DOHH2 (cell line): ENCODE measurements at regions not wholly inside any gene's neighbourhood (a gene's known extent, or its start where the extent isn't known, plus 50 kb on each side); places are given as distances from the start of the nearest gene placed in this dataset.

Experiments used
- H3F3A ChIP-seq: fragments of 200-600 bp; sonication (generic), shearing (Covaris generic); 2 replicates; pipeline ENCODE4 v1.6.0; 2016; ENCODE audit warnings: antibody characterized with exemption, mild to moderate bottlenecking; ENCODE audit not compliant: control insufficient read depth, insufficient read depth
- H3K27ac ChIP-seq: fragments of 200-600 bp; sonication (generic); 2 replicates; pipeline ENCODE4 v1.5.1; 2014; ENCODE audit warnings: low read depth, mild to moderate bottlenecking, low read length, moderate library complexity
- H3K27me3 ChIP-seq: fragments of 200-600 bp; sonication (generic); 2 replicates; pipeline ENCODE4 v1.6.1; 2014; ENCODE audit warnings: mild to moderate bottlenecking, low read length, mixed read lengths; ENCODE audit not compliant: control insufficient read depth
- H3K36me3 ChIP-seq: fragments of 200-600 bp; sonication (generic); 2 replicates; pipeline ENCODE4 v1.6.1; 2014; ENCODE audit warnings: mild to moderate bottlenecking, low read length, moderate library complexity, mixed read lengths; ENCODE audit not compliant: control insufficient read depth
- H3K4me1 ChIP-seq: fragments of 200-600 bp; sonication (generic); 2 replicates; pipeline ENCODE4 v1.6.1; 2014; ENCODE audit warnings: mild to moderate bottlenecking, low read length, mixed read lengths; ENCODE audit not compliant: control insufficient read depth
- H3K4me2 ChIP-seq: fragments of 200-600 bp; sonication (generic); 2 replicates; pipeline ENCODE4 v1.6.0; 2014; ENCODE audit warnings: mild to moderate bottlenecking, low read length, moderate library complexity
- H3K4me3 ChIP-seq: fragments of 200-600 bp; sonication (generic); 2 replicates; pipeline ENCODE4 v1.5.1; 2014; ENCODE audit warnings: mild to moderate bottlenecking, low read length, mixed read lengths
- H3K79me2 ChIP-seq: fragments of 200-600 bp; sonication (generic); 2 replicates; pipeline ENCODE4 v1.6.1; 2014; ENCODE audit warnings: mild to moderate bottlenecking, low read length, mixed read lengths; ENCODE audit not compliant: control insufficient read depth
- H3K9me2 ChIP-seq: fragments of 200-600 bp; sonication (generic); replicated peaks from 2 replicates; pipeline ENCODE4 v1.6.1; 2014; ENCODE audit warnings: mild to moderate bottlenecking, low read length, mixed read lengths; ENCODE audit not compliant: control insufficient read depth
- H3K9me3 ChIP-seq: fragments of 200-600 bp; sonication (generic); 2 replicates; pipeline ENCODE4 v1.6.1; 2014; ENCODE audit warnings: antibody characterized with exemption, low read length, mixed read lengths; ENCODE audit not compliant: control insufficient read depth, insufficient read depth
- H4K20me1 ChIP-seq: fragments of 200-600 bp; sonication (generic); 2 replicates; pipeline ENCODE4 v1.6.0; 2014; ENCODE audit warnings: low read depth, mild to moderate bottlenecking, antibody characterized with exemption, low read length, moderate library complexity; ENCODE audit not compliant: control insufficient read depth, insufficient read depth
- CTCF ChIP-seq: fragments of 200-600 bp; sonication (generic); IDR thresholded peaks from one replicate; pipeline ENCODE4 v1.5.1; 2014; ENCODE audit warnings: antibody characterized with exemption, mild to moderate bottlenecking, low read depth, low read length; ENCODE audit not compliant: poor library complexity, severe bottlenecking
- EZH2phosphoT487 ChIP-seq: fragments of 200-600 bp; sonication (generic); IDR thresholded peaks from 2 replicates; pipeline ENCODE4 v1.6.1; 2017; ENCODE audit warnings: borderline replicate concordance, mild to moderate bottlenecking, antibody characterized with exemption, low read length, moderate library complexity, mixed read lengths

DNA sequence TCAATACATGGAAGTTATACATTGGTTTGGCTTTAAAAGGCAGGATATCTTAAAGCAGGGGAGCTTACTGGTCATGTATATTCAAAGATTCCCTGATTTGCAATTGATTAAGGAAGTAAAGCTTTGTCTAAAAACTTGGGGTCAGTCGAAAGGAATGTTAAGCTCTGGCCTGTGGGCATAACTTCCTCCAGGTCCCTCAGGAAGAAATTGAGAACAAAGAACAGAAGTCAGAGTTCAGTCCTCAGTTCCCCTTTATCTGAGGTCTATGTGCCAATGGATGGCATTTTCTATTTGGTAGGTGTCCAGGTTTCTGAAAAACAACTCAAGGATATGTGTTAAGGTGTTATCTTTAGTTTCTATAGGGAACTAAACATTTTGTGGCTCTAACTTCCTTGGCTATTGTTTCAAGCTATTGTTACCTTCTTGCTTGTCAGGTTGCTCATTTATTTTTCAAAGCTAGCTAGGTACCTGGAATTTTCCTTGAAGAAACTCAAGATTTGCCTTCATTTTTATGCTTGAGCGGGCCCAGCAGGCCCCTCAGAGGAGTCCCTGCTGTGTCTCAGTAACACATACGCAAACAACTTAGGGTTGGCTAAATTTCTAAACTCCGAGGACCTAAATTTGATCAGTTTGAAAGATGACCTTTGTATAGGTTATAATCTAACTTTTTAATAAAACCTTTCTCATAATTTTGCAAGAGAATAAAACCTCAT is 135.0 kb upstream of the UBE2E2 start:
- no peaks in the 10 kb centered on the region for H3K79me2 ChIP-seq
- H3K27me3 ChIP-seq: no peaks in the 10 kb centered on the region
- H3F3A ChIP-seq: no peaks in the 10 kb centered on the region
- H3K9me3 ChIP-seq: no peaks in the 10 kb centered on the region
- H3K27ac ChIP-seq: no peak overlapping the region
- H3K4me1 ChIP-seq: peaks cover 7% of the 10 kb centered on the region
- H3K36me3 ChIP-seq: no peaks in the 10 kb centered on the region
- H3K4me2 ChIP-seq: no peak overlapping the region
- H3K9me2 ChIP-seq: no peaks in the 10 kb centered on the region
- no peak overlapping the region for H3K4me3 ChIP-seq
- TF ChIP-seq EZH2phosphoT487 (no peak), CTCF (no peak)
- H4K20me1 ChIP-seq: no peaks in the 10 kb centered on the region

- H3K27ac ChIP-seq: no peak overlapping the region
- no peaks in the 10 kb centered on the region for H3F3A ChIP-seq
- H3K9me3 ChIP-seq: no peaks in the 10 kb centered on the region
- H3K4me3 ChIP-seq: no peak overlapping the region
- TF ChIP-seq EZH2phosphoT487 (no peak), CTCF (no peak)
- H3K4me1 ChIP-seq: peaks cover 7% of the 10 kb centered on the region
- no peaks in the 10 kb centered on the region for H3K9me2 ChIP-seq
- no peak overlapping the region for H3K4me2 ChIP-seq
- H3K27me3 ChIP-seq: no peaks in the 10 kb centered on the region
- no peaks in the 10 kb centered on the region for H3K36me3 ChIP-seq
- H4K20me1 ChIP-seq: no peaks in the 10 kb centered on the region
- no peaks in the 10 kb centered on the region for H3K79me2 ChIP-seq
Observed at GRCh38 chr3:23071296-23071695, 131.8 kb upstream of the UBE2E2 start.

- no peaks in the 10 kb centered on the region for H3K27me3 ChIP-seq
- H3K4me3 ChIP-seq: no peak overlapping the region
- H3K79me2 ChIP-seq: no peaks in the 10 kb centered on the region
- H3K9me2 ChIP-seq: no peaks in the 10 kb centered on the region
- no peaks in the 10 kb centered on the region for H3K9me3 ChIP-seq
- no peaks in the 10 kb centered on the region for H4K20me1 ChIP-seq
- H3K36me3 ChIP-seq: no peaks in the 10 kb centered on the region
- no peak overlapping the region for H3K27ac ChIP-seq
- no peak overlapping the region for H3K4me2 ChIP-seq
- TF ChIP-seq CTCF (no peak), EZH2phosphoT487 (no peak)
- peaks cover 7% of the 10 kb centered on the region for H3K4me1 ChIP-seq
- H3F3A ChIP-seq: no peaks in the 10 kb centered on the region
Observed at GRCh38 chr3:23071758-23072157, 131.4 kb upstream of the UBE2E2 start.
